ENCODE measurements at regions not wholly inside any gene's neighbourhood (a gene's known extent, or its start where the extent isn't known, plus 50 kb on each side); places are given as distances from the start of the nearest gene placed in this dataset.

DNA sequence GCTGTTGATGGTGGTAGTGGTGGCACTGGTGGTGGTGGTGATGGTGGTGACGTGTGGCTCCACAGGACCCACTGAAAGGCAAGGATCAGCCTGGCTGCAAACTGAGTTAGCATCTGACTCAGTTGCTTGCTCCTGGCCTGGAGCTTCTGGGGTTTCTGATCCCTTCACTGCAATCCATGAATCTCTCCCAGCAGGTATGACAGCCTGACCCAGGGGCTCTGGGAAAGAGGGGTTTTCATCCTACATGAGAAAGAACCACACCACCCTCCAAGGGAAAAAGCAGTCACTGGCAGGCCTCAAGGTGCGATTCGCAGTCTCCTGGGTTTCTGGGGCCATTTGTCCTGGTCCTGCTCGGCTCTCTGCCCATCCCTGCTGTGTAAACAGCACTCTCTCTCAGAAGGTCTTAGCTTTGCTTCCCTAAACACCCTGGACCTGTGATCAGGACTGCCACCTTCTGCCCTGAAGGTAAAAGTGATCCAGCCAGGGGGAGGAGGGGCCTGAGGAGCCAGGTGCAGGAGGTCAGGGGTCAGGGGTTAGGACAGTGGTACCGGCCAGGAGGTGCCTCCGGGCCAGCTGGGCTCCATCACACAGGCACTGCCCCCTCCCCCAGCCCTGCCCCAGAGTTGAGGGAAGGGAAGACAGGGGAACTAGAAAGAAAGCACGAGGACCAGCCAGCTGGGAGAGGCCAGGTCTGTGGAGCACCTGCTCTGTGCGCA is 152.0 kb downstream of the BMP7 start:
- TF ChIP-seq, protein P1, sequence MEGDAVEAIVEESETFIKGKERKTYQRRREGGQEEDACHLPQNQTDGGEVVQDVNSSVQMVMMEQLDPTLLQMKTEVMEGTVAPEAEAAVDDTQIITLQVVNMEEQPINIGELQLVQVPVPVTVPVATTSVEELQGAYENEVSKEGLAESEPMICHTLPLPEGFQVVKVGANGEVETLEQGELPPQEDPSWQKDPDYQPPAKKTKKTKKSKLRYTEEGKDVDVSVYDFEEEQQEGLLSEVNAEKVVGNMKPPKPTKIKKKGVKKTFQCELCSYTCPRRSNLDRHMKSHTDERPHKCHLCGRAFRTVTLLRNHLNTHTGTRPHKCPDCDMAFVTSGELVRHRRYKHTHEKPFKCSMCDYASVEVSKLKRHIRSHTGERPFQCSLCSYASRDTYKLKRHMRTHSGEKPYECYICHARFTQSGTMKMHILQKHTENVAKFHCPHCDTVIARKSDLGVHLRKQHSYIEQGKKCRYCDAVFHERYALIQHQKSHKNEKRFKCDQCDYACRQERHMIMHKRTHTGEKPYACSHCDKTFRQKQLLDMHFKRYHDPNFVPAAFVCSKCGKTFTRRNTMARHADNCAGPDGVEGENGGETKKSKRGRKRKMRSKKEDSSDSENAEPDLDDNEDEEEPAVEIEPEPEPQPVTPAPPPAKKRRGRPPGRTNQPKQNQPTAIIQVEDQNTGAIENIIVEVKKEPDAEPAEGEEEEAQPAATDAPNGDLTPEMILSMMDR (conservative IDR thresholded peaks at IDR 0.05): no peak
- no peak for TF ChIP-seq ZFX (IDR thresholded peaks at IDR 0.05)
